H9 (cell line): ENCODE measurements at regions not wholly inside any gene's neighbourhood (a gene's known extent, or its start where the extent isn't known, plus 50 kb on each side); places are given as distances from the start of the nearest gene placed in this dataset.

ENCODE experiments used
- DNase-seq: peaks from one replicate; pipeline ENCODE4 v3.0.0-alpha.2; 2017
- H2AFZ ChIP-seq: one replicate; pipeline ENCODE4 v1.6.1; 2013; ENCODE audit warnings: mild to moderate bottlenecking, low read length, control low read depth, moderate library complexity
- H2AK5ac ChIP-seq: 2 replicates; pipeline ENCODE4 v1.6.1; 2013; ENCODE audit warnings: low read length, control low read depth, mixed read lengths; ENCODE audit not compliant: insufficient read length
- H2BK120ac ChIP-seq: one replicate; pipeline ENCODE4 v1.6.1; 2013; ENCODE audit warnings: low read depth, mild to moderate bottlenecking, low read length, control low read depth, inconsistent platforms; ENCODE audit not compliant: poor library complexity, severe bottlenecking
- H2BK12ac ChIP-seq: 2 replicates; pipeline ENCODE4 v1.6.1; 2013; ENCODE audit warnings: low read length, control low read depth, mixed read lengths, low read depth; ENCODE audit not compliant: insufficient read length
- H2BK15ac ChIP-seq: 2 replicates; pipeline ENCODE4 v1.6.1; 2013; ENCODE audit warnings: low read depth, low read length, control low read depth
- H2BK20ac ChIP-seq: one replicate; pipeline ENCODE4 v1.6.1; 2013; ENCODE audit warnings: low read depth, mild to moderate bottlenecking, low read length, control low read depth, inconsistent platforms; ENCODE audit not compliant: poor library complexity, severe bottlenecking
- H2BK5ac ChIP-seq: 2 replicates; pipeline ENCODE4 v1.6.1; 2013; ENCODE audit warnings: low read length, control low read depth, mixed read lengths; ENCODE audit not compliant: insufficient read length
- H3K14ac ChIP-seq: 2 replicates; pipeline ENCODE4 v1.6.1; 2013; ENCODE audit warnings: low read length, control low read depth; ENCODE audit not compliant: insufficient read depth
- H3K18ac ChIP-seq: 2 replicates; pipeline ENCODE4 v1.6.1; 2013; ENCODE audit warnings: low read depth, mild to moderate bottlenecking, mixed read lengths, low read length, control low read depth; ENCODE audit not compliant: insufficient read length
- H3K23ac ChIP-seq: 2 replicates; pipeline ENCODE4 v1.6.1; 2013; ENCODE audit warnings: low read length, control low read depth, mixed read lengths, low read depth; ENCODE audit not compliant: insufficient read length
- H3K23me2 ChIP-seq: 2 replicates; pipeline ENCODE4 v1.6.1; 2013; ENCODE audit warnings: low read depth, mild to moderate bottlenecking, mixed read lengths, low read length, control low read depth; ENCODE audit not compliant: insufficient read length, poor library complexity, severe bottlenecking
- H3K27ac ChIP-seq: 2 replicates; pipeline ENCODE4 v1.5.1; 2013; ENCODE audit warnings: low read length, control low read depth, mixed read lengths, low read depth; ENCODE audit not compliant: insufficient read length
- H3K27me3 ChIP-seq: 2 replicates; pipeline ENCODE4 v1.6.1; 2013; ENCODE audit warnings: low read length, control low read depth, inconsistent platforms; ENCODE audit not compliant: insufficient read depth
- H3K4ac ChIP-seq: 2 replicates; pipeline ENCODE4 v1.6.1; 2013; ENCODE audit warnings: low read depth, mild to moderate bottlenecking, control low read depth, inconsistent platforms, low read length, moderate library complexity
- H3K4me1 ChIP-seq: 2 replicates; pipeline ENCODE4 v1.6.1; 2013; ENCODE audit warnings: low read length, control low read depth, inconsistent platforms; ENCODE audit not compliant: insufficient read depth
- H3K4me2 ChIP-seq: 2 replicates; pipeline ENCODE4 v1.6.1; 2013; ENCODE audit warnings: low read length, control low read depth, mixed read lengths; ENCODE audit not compliant: insufficient read length, insufficient read depth
- H3K56ac ChIP-seq: 2 replicates; pipeline ENCODE4 v1.6.1; 2013; ENCODE audit warnings: low read depth, mild to moderate bottlenecking, mixed read lengths, low read length, control low read depth; ENCODE audit not compliant: insufficient read length
- H3K79me1 ChIP-seq: 2 replicates; pipeline ENCODE4 v1.6.1; 2013; ENCODE audit warnings: low read depth, mild to moderate bottlenecking, moderate library complexity, low read length, control low read depth, inconsistent platforms; ENCODE audit not compliant: insufficient read depth, poor library complexity, severe bottlenecking
- H3K79me2 ChIP-seq: 2 replicates; pipeline ENCODE4 v1.6.1; 2013; ENCODE audit warnings: low read length, control low read depth, inconsistent platforms; ENCODE audit not compliant: insufficient read depth
- H3K9ac ChIP-seq: 2 replicates; pipeline ENCODE4 v1.6.1; 2013; ENCODE audit warnings: low read length, control low read depth, mixed read lengths; ENCODE audit not compliant: insufficient read length; ENCODE audit errors: extremely low read depth
- H3K9me3 ChIP-seq: one replicate; pipeline ENCODE4 v1.6.1; 2013; ENCODE audit warnings: low read depth, low read length, inconsistent platforms; ENCODE audit not compliant: control insufficient read depth
- H3T11ph ChIP-seq: one replicate; pipeline ENCODE4 v1.6.1; 2013; ENCODE audit warnings: mild to moderate bottlenecking, low read length, control low read depth, inconsistent platforms
- H4K20me1 ChIP-seq: one replicate; pipeline ENCODE4 v1.6.1; 2013; ENCODE audit not compliant: control insufficient read depth, insufficient read length, insufficient read depth
- H4K5ac ChIP-seq: 2 replicates; pipeline ENCODE4 v1.6.1; 2013; ENCODE audit warnings: low read depth, mild to moderate bottlenecking, mixed read lengths, low read length, control low read depth; ENCODE audit not compliant: insufficient read length
- H4K8ac ChIP-seq: replicated peaks from 2 replicates; pipeline ENCODE4 v1.6.1; 2013; ENCODE audit warnings: low read length, control low read depth, mixed read lengths, low read depth; ENCODE audit not compliant: insufficient read length
- H4K91ac ChIP-seq: 2 replicates; pipeline ENCODE4 v1.6.1; 2013; ENCODE audit warnings: low read depth, mild to moderate bottlenecking, moderate library complexity, mixed read lengths, low read length, control low read depth; ENCODE audit not compliant: insufficient read length
- H3K27ac Mint-ChIP-seq, 3 experiments: 2 replicates in 2 of 3; 3 replicates in 1 of 3; pipeline ENCODE4 v1.8.0; 2020 to 2021; ENCODE audit warnings: mixed read lengths in 3 of 3, mild to moderate bottlenecking in 1 of 3, moderate library complexity in 1 of 3
- H3K27me3 Mint-ChIP-seq: 2 replicates; pipeline ENCODE4 v1.8.0; 2021; ENCODE audit warnings: low read depth, mild to moderate bottlenecking, moderate library complexity, mixed read lengths
- H3K36me3 Mint-ChIP-seq, 3 experiments: 2 replicates in 2 of 3; 3 replicates in 1 of 3; pipeline ENCODE4 v1.8.0; 2020 to 2021; ENCODE audit warnings: low read depth in 3 of 3, mixed read lengths in 3 of 3; ENCODE audit not compliant: insufficient read depth in 1 of 3
- H3K4me1 Mint-ChIP-seq, 2 experiments: 2 replicates each; pipeline ENCODE4 v1.8.0; 2020; ENCODE audit warnings: mixed read lengths in 2 of 2
- H3K4me3 Mint-ChIP-seq, 2 experiments: 2 replicates in 1 of 2; 3 replicates in 1 of 2; pipeline ENCODE4 v1.8.0; 2020 to 2021; ENCODE audit warnings: mild to moderate bottlenecking in 2 of 2, mixed read lengths in 2 of 2, moderate library complexity in 1 of 2
- H3K9me3 Mint-ChIP-seq, 2 experiments: 2 replicates in 1 of 2; 3 replicates in 1 of 2; pipeline ENCODE4 v1.8.0; 2020; ENCODE audit warnings: mild to moderate bottlenecking in 2 of 2, mixed read lengths in 2 of 2, moderate library complexity in 1 of 2
- CTCF ChIP-seq: fragments of 200-600 bp; sonication (generic); conservative IDR thresholded peaks from 3 replicates; pipeline ENCODE4 v1.8.0; 2021; ENCODE audit warnings: antibody characterized with exemption, mild to moderate bottlenecking
- WGBS: extraction: QIAGEN DNeasy Blood & Tissue Kit; methylation state at CpG from one replicate; pipeline ENCODE4 v1.1.7; 2013; ENCODE audit warnings: missing lambda C conversion rate, low lambda C conversion rate, mixed read lengths; ENCODE audit not compliant: insufficient read length; ENCODE audit errors: extremely low coverage; 5-methylcytosine and 5-hydroxymethylcytosine counted together

- no peak overlapping the region for H3K18ac ChIP-seq
- no peak overlapping the region for H3K4me2 ChIP-seq
- H3K27ac Mint-ChIP-seq, result no peak overlapping the region
- H3K27me3 ChIP-seq, result no peaks in the 10 kb centered on the region
- no peak overlapping the region for H3K56ac ChIP-seq
- H2BK5ac ChIP-seq, result no peak overlapping the region
- H3K9me3 ChIP-seq, result no peaks in the 10 kb centered on the region
- no peaks in the 10 kb centered on the region; a peak in 1 of 5 replicates for H3K9me3 Mint-ChIP-seq
- H3K4me3 Mint-ChIP-seq, result no peak overlapping the region
- no peak overlapping the region for H3T11ph ChIP-seq
- no peak overlapping the region for H4K5ac ChIP-seq
- H4K91ac ChIP-seq, result no peak overlapping the region
- H3K14ac ChIP-seq, result no peak overlapping the region
- H2AFZ ChIP-seq, result no peak overlapping the region
- H2BK15ac ChIP-seq, result no peak overlapping the region
- no peaks in the 10 kb centered on the region for H3K79me1 ChIP-seq
- no peak overlapping the region for H2BK20ac ChIP-seq
- no CpG with 5 or more reads among the region's 2 CpGs for WGBS
- no peak overlapping the region for H3K23ac ChIP-seq
- no peak overlapping the region for H2BK120ac ChIP-seq
- no peak overlapping the region for H2BK12ac ChIP-seq
- H3K27ac ChIP-seq, result no peak overlapping the region
- no peaks in the 10 kb centered on the region; a peak in 1 of 7 replicates for H3K36me3 Mint-ChIP-seq
- H3K27me3 Mint-ChIP-seq, result no peaks in the 10 kb centered on the region; the same call in 1 of the 2 replicates
- no peaks in the 10 kb centered on the region for H3K23me2 ChIP-seq
- H3K4ac ChIP-seq, result no peak overlapping the region
- peaks cover 3% of the 10 kb centered on the region in 2 experiments; a peak in 2 of 4 replicates for H3K4me1 Mint-ChIP-seq
- no peaks in the 10 kb centered on the region for H4K20me1 ChIP-seq
- DNase-seq, result no peak
- H3K79me2 ChIP-seq, result no peaks in the 10 kb centered on the region
- H4K8ac ChIP-seq, result no peak overlapping the region
- no peak overlapping the region for H2AK5ac ChIP-seq
- H3K9ac ChIP-seq, result no peak overlapping the region
- TF ChIP-seq CTCF, result no peak
- H3K4me1 ChIP-seq, result no peaks in the 10 kb centered on the region; the same call in 1 of the 2 replicates
Measured at GRCh38 chr3:5319454-5319853, 131.9 kb downstream of the EDEM1 start.
